ENCODE measurements at regions not wholly inside any gene's neighbourhood (a gene's known extent, or its start where the extent isn't known, plus 50 kb on each side); places are given as distances from the start of the nearest gene placed in this dataset.

GRCh38 chr16:54362591-54363206, 76.1 kb upstream of the IRX3 start (continued):
- TF ChIP-seq, protein P1, sequence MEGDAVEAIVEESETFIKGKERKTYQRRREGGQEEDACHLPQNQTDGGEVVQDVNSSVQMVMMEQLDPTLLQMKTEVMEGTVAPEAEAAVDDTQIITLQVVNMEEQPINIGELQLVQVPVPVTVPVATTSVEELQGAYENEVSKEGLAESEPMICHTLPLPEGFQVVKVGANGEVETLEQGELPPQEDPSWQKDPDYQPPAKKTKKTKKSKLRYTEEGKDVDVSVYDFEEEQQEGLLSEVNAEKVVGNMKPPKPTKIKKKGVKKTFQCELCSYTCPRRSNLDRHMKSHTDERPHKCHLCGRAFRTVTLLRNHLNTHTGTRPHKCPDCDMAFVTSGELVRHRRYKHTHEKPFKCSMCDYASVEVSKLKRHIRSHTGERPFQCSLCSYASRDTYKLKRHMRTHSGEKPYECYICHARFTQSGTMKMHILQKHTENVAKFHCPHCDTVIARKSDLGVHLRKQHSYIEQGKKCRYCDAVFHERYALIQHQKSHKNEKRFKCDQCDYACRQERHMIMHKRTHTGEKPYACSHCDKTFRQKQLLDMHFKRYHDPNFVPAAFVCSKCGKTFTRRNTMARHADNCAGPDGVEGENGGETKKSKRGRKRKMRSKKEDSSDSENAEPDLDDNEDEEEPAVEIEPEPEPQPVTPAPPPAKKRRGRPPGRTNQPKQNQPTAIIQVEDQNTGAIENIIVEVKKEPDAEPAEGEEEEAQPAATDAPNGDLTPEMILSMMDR (conservative IDR thresholded peaks at IDR 0.05; ENCODE audit: low read depth in 2 of 2), result no peak
- TF ChIP-seq NANOG (IDR thresholded peaks at IDR 0.05; ENCODE audit: borderline replicate concordance) (no peak), ZNF114 (CRISPR knock-in tag; IDR thresholded peaks at IDR 0.05) (no peak), REST (IDR thresholded peaks at IDR 0.05; ENCODE audit: unreplicated experiment) (no peak), CREB1 (CRISPR knock-in tag; IDR thresholded peaks at IDR 0.05; ENCODE audit: low read depth) (no peak), EZH2 (IDR thresholded peaks at IDR 0.05; ENCODE audit: low read depth, unreplicated experiment) (no peak), EZH2phosphoT487 (IDR thresholded peaks at IDR 0.05; ENCODE audit: unreplicated experiment) (no peak), JUNB (IDR thresholded peaks at IDR 0.05; ENCODE audit: unreplicated experiment) (no peak), POLR2AphosphoS5 (IDR thresholded peaks at IDR 0.05; ENCODE audit: low read depth) (no peak), ZNF331 (CRISPR knock-in tag; IDR thresholded peaks at IDR 0.05; ENCODE audit: low read depth) (no peak)
- TF ChIP-seq, protein P2, sequence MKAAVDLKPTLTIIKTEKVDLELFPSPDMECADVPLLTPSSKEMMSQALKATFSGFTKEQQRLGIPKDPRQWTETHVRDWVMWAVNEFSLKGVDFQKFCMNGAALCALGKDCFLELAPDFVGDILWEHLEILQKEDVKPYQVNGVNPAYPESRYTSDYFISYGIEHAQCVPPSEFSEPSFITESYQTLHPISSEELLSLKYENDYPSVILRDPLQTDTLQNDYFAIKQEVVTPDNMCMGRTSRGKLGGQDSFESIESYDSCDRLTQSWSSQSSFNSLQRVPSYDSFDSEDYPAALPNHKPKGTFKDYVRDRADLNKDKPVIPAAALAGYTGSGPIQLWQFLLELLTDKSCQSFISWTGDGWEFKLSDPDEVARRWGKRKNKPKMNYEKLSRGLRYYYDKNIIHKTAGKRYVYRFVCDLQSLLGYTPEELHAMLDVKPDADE (IDR thresholded peaks at IDR 0.05), result no peak

DNA sequence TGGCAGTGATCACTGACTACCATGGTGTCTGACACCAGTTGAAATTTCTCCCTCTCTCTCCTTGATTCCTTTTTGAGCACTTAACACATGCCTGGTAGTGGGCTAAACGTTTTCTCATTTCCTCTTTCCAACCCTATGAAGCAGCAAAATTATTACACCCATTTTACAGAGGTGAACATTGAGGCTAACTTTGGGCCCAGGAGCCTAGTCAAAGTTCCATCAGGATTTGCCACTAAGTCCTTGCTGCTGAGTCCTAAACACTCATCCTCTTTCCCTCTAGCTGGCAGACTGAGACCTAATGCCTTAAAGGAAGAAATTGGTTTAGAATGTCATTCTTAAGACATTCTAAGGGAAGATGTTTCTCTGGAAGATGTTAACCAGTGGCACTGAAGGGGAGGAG, 74.7 kb upstream of the IRX3 start:
- H3K4me3 Mint-ChIP-seq, result no peak overlapping the region
- Histone ChIP-seq H3K4me2 (peak overlapping the region; percentile 50; the same call in 1 of the 2 replicates), H3K9me2 (ENCODE audit: insufficient read depth) (no peaks in the 10 kb centered on the region), H3K79me2 (replicated peaks; ENCODE audit: insufficient read depth) (no peaks in the 10 kb centered on the region), H3K4me3 (no peak overlapping the region), H3K36me3 (ENCODE audit: insufficient read depth) (no peaks in the 10 kb centered on the region), H4K20me1 (replicated peaks; ENCODE audit: insufficient read depth) (no peaks in the 10 kb centered on the region), H3F3A (replicated peaks; ENCODE audit: low read depth) (no peaks in the 10 kb centered on the region), H2AFZ (no peak overlapping the region), H3K4me1 (ENCODE audit: insufficient read depth) (peaks cover 36% of the 10 kb centered on the region), H3K27me3 (ENCODE audit: insufficient read depth) (no peaks in the 10 kb centered on the region), H3K27ac (ENCODE audit: low read depth) (no peak overlapping the region)
- peaks cover 21% of the 10 kb centered on the region for H3K27me3 Mint-ChIP-seq (ENCODE audit: insufficient read depth, low read depth, poor library complexity)
- H3K9me3 Mint-ChIP-seq, result no peaks in the 10 kb centered on the region
- ATAC-seq (no peak), DNase-seq (ENCODE audit: low spot score) (no peak)
- H3K4me1 Mint-ChIP-seq, result peaks cover 35% of the 10 kb centered on the region
- H3K36me3 Mint-ChIP-seq (ENCODE audit: low read depth), result no peaks in the 10 kb centered on the region
- no peak overlapping the region for H3K27ac Mint-ChIP-seq
- TF ChIP-seq POLR2AphosphoS5 (IDR thresholded peaks at IDR 0.05; ENCODE audit: low read depth), result no peak
- no peak for TF ChIP-seq ZNF114 (CRISPR knock-in tag; IDR thresholded peaks at IDR 0.05)
- no peak for TF ChIP-seq NANOG (IDR thresholded peaks at IDR 0.05; ENCODE audit: borderline replicate concordance)
- TF ChIP-seq EZH2 (IDR thresholded peaks at IDR 0.05; ENCODE audit: low read depth, unreplicated experiment), result no peak
- TF ChIP-seq, protein P1 (conservative IDR thresholded peaks at IDR 0.05; ENCODE audit: low read depth in 2 of 2), result no peak
- TF ChIP-seq, protein P2 (IDR thresholded peaks at IDR 0.05), result no peak
